ENCODE measurements at regions not wholly inside any gene's neighbourhood (a gene's known extent, or its start where the extent isn't known, plus 50 kb on each side); places are given as distances from the start of the nearest gene placed in this dataset.

- no peaks in the 10 kb centered on the region for H3K4me1 Mint-ChIP-seq (ENCODE audit: low read depth)
- H3K4me3 Mint-ChIP-seq (ENCODE audit: low read depth) = no peak overlapping the region
- no peak for DNase-seq (ENCODE audit: low spot score, unreplicated experiment)
- H3K27ac Mint-ChIP-seq = no peak overlapping the region
- peaks cover 5% of the 10 kb centered on the region for H3K9me3 Mint-ChIP-seq (ENCODE audit: low read depth)
- H3K27me3 Mint-ChIP-seq = no peaks in the 10 kb centered on the region
- TF ChIP-seq CTCF (IDR thresholded peaks at IDR 0.05; ENCODE audit: unreplicated experiment) = no peak
- H3K36me3 Mint-ChIP-seq (ENCODE audit: insufficient read depth) = peaks cover 1% of the 10 kb centered on the region
Observed at GRCh38 chr10:8719971-8720370, 665.5 kb downstream of the GATA3 start.

- no peak overlapping the region for H3K4me3 Mint-ChIP-seq (ENCODE audit: low read depth)
- H3K27ac Mint-ChIP-seq = no peak overlapping the region
- peaks cover 5% of the 10 kb centered on the region for H3K9me3 Mint-ChIP-seq (ENCODE audit: low read depth)
- H3K27me3 Mint-ChIP-seq = no peaks in the 10 kb centered on the region
- H3K36me3 Mint-ChIP-seq (ENCODE audit: insufficient read depth) = peaks cover 1% of the 10 kb centered on the region
- no peak for TF ChIP-seq CTCF (IDR thresholded peaks at IDR 0.05; ENCODE audit: unreplicated experiment)
- DNase-seq (ENCODE audit: low spot score, unreplicated experiment) = no peak
- no peaks in the 10 kb centered on the region for H3K4me1 Mint-ChIP-seq (ENCODE audit: low read depth)
Observed at GRCh38 chr10:8721650-8722049, 667.2 kb downstream of the GATA3 start.

GRCh38 chr10:8722835-8723234 is 668.3 kb downstream of the GATA3 start:
- TF ChIP-seq CTCF (IDR thresholded peaks at IDR 0.05; ENCODE audit: unreplicated experiment) = no peak
- H3K4me1 Mint-ChIP-seq (ENCODE audit: low read depth) = no peaks in the 10 kb centered on the region
- no peak for DNase-seq (ENCODE audit: low spot score, unreplicated experiment)
- no peaks in the 10 kb centered on the region for H3K27me3 Mint-ChIP-seq
- no peak overlapping the region for H3K27ac Mint-ChIP-seq
- H3K4me3 Mint-ChIP-seq (ENCODE audit: low read depth) = no peak overlapping the region
- H3K36me3 Mint-ChIP-seq (ENCODE audit: insufficient read depth) = peaks cover 1% of the 10 kb centered on the region
- H3K9me3 Mint-ChIP-seq (ENCODE audit: low read depth) = peaks cover 5% of the 10 kb centered on the region

- Mint-ChIP-seq H3K4me3 (ENCODE audit: low read depth) (no peak overlapping the region), H3K27ac (no peak overlapping the region), H3K36me3 (ENCODE audit: insufficient read depth) (no peaks in the 10 kb centered on the region), H3K27me3 (no peaks in the 10 kb centered on the region), H3K4me1 (ENCODE audit: low read depth) (no peaks in the 10 kb centered on the region), H3K9me3 (ENCODE audit: low read depth) (no peaks in the 10 kb centered on the region)
- no peak for DNase-seq (ENCODE audit: low spot score, unreplicated experiment)
- TF ChIP-seq CTCF (IDR thresholded peaks at IDR 0.05; ENCODE audit: unreplicated experiment) = no peak
Observed at GRCh38 chr10:8725343-8725742, 670.9 kb downstream of the GATA3 start.

- DNase-seq (ENCODE audit: low spot score, unreplicated experiment) = no peak
- Mint-ChIP-seq H3K4me1 (ENCODE audit: low read depth) (no peaks in the 10 kb centered on the region), H3K36me3 (ENCODE audit: insufficient read depth) (no peaks in the 10 kb centered on the region), H3K4me3 (ENCODE audit: low read depth) (no peak overlapping the region), H3K27ac (no peak overlapping the region), H3K9me3 (ENCODE audit: low read depth) (no peaks in the 10 kb centered on the region), H3K27me3 (no peaks in the 10 kb centered on the region)
- TF ChIP-seq CTCF (IDR thresholded peaks at IDR 0.05; ENCODE audit: unreplicated experiment) = no peak
Observed at GRCh38 chr10:8726084-8726778, 671.7 kb downstream of the GATA3 start.

Data from progenitor cell of endocrine pancreas (in vitro differentiated cells).